IMR-90 (cell line): ENCODE measurements at regions not wholly inside any gene's neighbourhood (a gene's known extent, or its start where the extent isn't known, plus 50 kb on each side); places are given as distances from the start of the nearest gene placed in this dataset.

Experiments
- ATAC-seq: fragments of 200-7000 bp; cut with Tn5 transposase; 2 replicates; pipeline ENCODE4 v1.9.1; 2020; ENCODE audit warnings: low read depth, mild to moderate bottlenecking, moderate library complexity
- BruUV-seq: library from RNA; stranded (reverse); fragments of 400-500 nt; replicated peaks from 2 replicates; lab custom pipeline; 2021; lab: Mats Ljungman, UMichigan
- CTCF ChIA-PET: fragments of 300-600 bp; formaldehyde crosslinking; extraction: SDS; loops from one replicate; lab custom pipeline; 2021; ENCODE audit warnings: antibody characterized with exemption; lab: Yijun Ruan, JAX
- POLR2A ChIA-PET: fragments of 300-600 bp; sonication (Branson Sonifier 250); formaldehyde crosslinking; loops from one replicate; lab custom pipeline; 2022; ENCODE audit warnings: antibody characterized with exemption; ENCODE audit not compliant: unreplicated experiment; lab: Charles Lee
- DNase-seq: peaks from one replicate; pipeline ENCODE4 v3.0.0; 2013
- H2AFZ ChIP-seq: replicated peaks from 2 replicates; pipeline ENCODE3; 2013; ENCODE audit warnings: low read length, mild to moderate bottlenecking; ENCODE audit not compliant: poor library complexity
- H2AK5ac ChIP-seq: 2 replicates; pipeline ENCODE4 v1.6.1; 2013; ENCODE audit warnings: low read depth, low read length, inconsistent platforms
- H2AK9ac ChIP-seq: replicated peaks from 2 replicates; pipeline ENCODE3; 2013; ENCODE audit warnings: mild to moderate bottlenecking, low read depth, low read length, moderate library complexity; ENCODE audit not compliant: poor library complexity
- H2BK120ac ChIP-seq: 2 replicates; pipeline ENCODE4 v1.6.1; 2013; ENCODE audit warnings: low read depth, low read length, inconsistent platforms
- H2BK15ac ChIP-seq: 3 replicates; pipeline ENCODE4 v1.6.1; 2013; ENCODE audit warnings: low read depth, low read length, inconsistent platforms
- H2BK20ac ChIP-seq: 2 replicates; pipeline ENCODE4 v1.6.1; 2013; ENCODE audit warnings: low read depth, mild to moderate bottlenecking, inconsistent platforms, low read length, moderate library complexity
- H2BK5ac ChIP-seq: 2 replicates; pipeline ENCODE4 v1.6.1; 2013; ENCODE audit warnings: mild to moderate bottlenecking, low read depth, low read length, inconsistent platforms; ENCODE audit not compliant: poor library complexity, severe bottlenecking
- H3K14ac ChIP-seq: replicated peaks from 2 replicates; pipeline ENCODE4 v1.6.1; 2013; ENCODE audit warnings: low read depth, low read length, inconsistent platforms
- H3K18ac ChIP-seq: 2 replicates; pipeline ENCODE4 v1.6.1; 2013; ENCODE audit warnings: low read depth, low read length, control low read depth
- H3K23ac ChIP-seq: 2 replicates; pipeline ENCODE4 v1.6.1; 2013; ENCODE audit warnings: low read depth, low read length, inconsistent platforms
- H3K27ac ChIP-seq: 2 replicates; pipeline ENCODE4 v1.5.1; 2013; ENCODE audit warnings: mild to moderate bottlenecking, control low read depth, low read length; ENCODE audit not compliant: insufficient read depth
- H3K27me3 ChIP-seq: 2 replicates; pipeline ENCODE4 v1.6.1; 2013; ENCODE audit warnings: low read length; ENCODE audit not compliant: control insufficient read depth, insufficient read depth
- H3K36me3 ChIP-seq: 2 replicates; pipeline ENCODE4 v1.6.1; 2013; ENCODE audit warnings: low read length, mixed read lengths; ENCODE audit not compliant: control insufficient read depth, insufficient read depth
- H3K4ac ChIP-seq: 2 replicates; pipeline ENCODE4 v1.6.1; 2013; ENCODE audit warnings: low read depth, low read length, inconsistent platforms
- H3K4me1 ChIP-seq: 2 replicates; pipeline ENCODE4 v1.6.1; 2013; ENCODE audit warnings: low read length, mixed read lengths; ENCODE audit not compliant: control insufficient read depth, insufficient read depth
- H3K4me2 ChIP-seq: 2 replicates; pipeline ENCODE4 v1.6.1; 2013; ENCODE audit warnings: low read depth, mild to moderate bottlenecking, control low read depth, low read length, moderate library complexity
- H3K4me3 ChIP-seq: 2 replicates; pipeline ENCODE4 v1.5.1; 2013; ENCODE audit warnings: low read depth, mild to moderate bottlenecking, control low read depth, low read length, moderate library complexity; ENCODE audit not compliant: insufficient read depth
- H3K56ac ChIP-seq: 2 replicates; pipeline ENCODE4 v1.6.1; 2013; ENCODE audit warnings: low read length, inconsistent platforms; ENCODE audit not compliant: insufficient read depth; ENCODE audit errors: extremely low read depth
- H3K79me1 ChIP-seq, 2 experiments: 2 replicates each; pipeline ENCODE4 v1.6.1; 2013; ENCODE audit warnings: low read length in 2 of 2, inconsistent platforms in 1 of 2, low read depth in 1 of 2
- H3K9ac ChIP-seq: 2 replicates; pipeline ENCODE4 v1.6.1; 2013; ENCODE audit warnings: low read depth, low read length, control low read depth
- H3K9me1 ChIP-seq: 2 replicates; pipeline ENCODE4 v1.6.1; 2013; ENCODE audit warnings: low read length, inconsistent platforms; ENCODE audit not compliant: insufficient read depth
- H3K9me3 ChIP-seq: 2 replicates; pipeline ENCODE4 v1.6.1; 2013; ENCODE audit warnings: low read length; ENCODE audit not compliant: control insufficient read depth, insufficient read depth
- H4K20me1 ChIP-seq: 2 replicates; pipeline ENCODE4 v1.6.1; 2013; ENCODE audit warnings: low read length, inconsistent platforms; ENCODE audit not compliant: insufficient read depth
- H4K5ac ChIP-seq: 2 replicates; pipeline ENCODE4 v1.6.1; 2013; ENCODE audit warnings: mild to moderate bottlenecking, low read depth, low read length, control low read depth
- H4K8ac ChIP-seq, 2 experiments: 2 replicates each; pipeline ENCODE4 v1.6.1; 2013; ENCODE audit warnings: low read depth in 2 of 2, low read length in 2 of 2, control low read depth in 1 of 2, inconsistent platforms in 1 of 2
- H4K91ac ChIP-seq: 2 replicates; pipeline ENCODE4 v1.6.1; 2013; ENCODE audit warnings: low read depth, low read length, inconsistent platforms; ENCODE audit not compliant: insufficient read depth
- BHLHE40 ChIP-seq: fragments of 150-350 bp; IDR thresholded peaks from 2 replicates; pipeline ENCODE4 v1.6.1; 2016; ENCODE audit warnings: mild to moderate bottlenecking, low read depth, low read length
- FOS ChIP-seq: fragments of 150-350 bp; IDR thresholded peaks from 2 replicates; pipeline ENCODE4 v1.6.1; 2016; ENCODE audit warnings: low read depth, low read length
- RFX5 ChIP-seq: IDR thresholded peaks from 2 replicates; pipeline ENCODE4 v1.8.0; 2012; ENCODE audit warnings: low read depth, mild to moderate bottlenecking, low read length, moderate library complexity
- WGBS, 2 experiments: methylation state at CpG; one replicate each; pipeline versions ENCODE4 v1.1.5 to v1.1.7; 2013; ENCODE audit warnings: missing lambda C conversion rate in 2 of 2; ENCODE audit not compliant: insufficient read length in 1 of 2; ENCODE audit errors: extremely low coverage in 2 of 2; 5-methylcytosine and 5-hydroxymethylcytosine counted together
- dilution Hi-C: fragments of 300-500 bp; cut with HindIII; formaldehyde crosslinking; loops from one replicate; pipeline ENCODE4 v1.14.3; 2018; ENCODE audit warnings: low sequenced_read_pairs; ENCODE audit not compliant: unreplicated experiment
- in situ Hi-C: fragments of 300-500 bp; cut with MboI; formaldehyde crosslinking; loops from 3 replicates; pipeline ENCODE4 v1.14.3; 2019; ENCODE audit warnings: low sequenced_read_pairs, inconsistent platforms, mixed read lengths
- intact Hi-C: fragments of 100-400 bp; cut with micrococcal nuclease; formaldehyde crosslinking; loops from 2 replicates; pipeline ENCODE4 v1.10.0; 2022
- TF ChIP-seq, protein P1 (sequence below): conservative IDR thresholded peaks from 2 replicates; pipeline ENCODE4 v1.5.1; 2012; ENCODE audit warnings: mild to moderate bottlenecking, low read depth, low read length, improper control_type of control experiment
- TF ChIP-seq, protein P2 (sequence below): fragments of 150-350 bp; IDR thresholded peaks from 2 replicates; pipeline ENCODE4 v1.6.1; 2017; ENCODE audit warnings: mild to moderate bottlenecking, antibody characterized with exemption, low read length, low read depth

DNA sequence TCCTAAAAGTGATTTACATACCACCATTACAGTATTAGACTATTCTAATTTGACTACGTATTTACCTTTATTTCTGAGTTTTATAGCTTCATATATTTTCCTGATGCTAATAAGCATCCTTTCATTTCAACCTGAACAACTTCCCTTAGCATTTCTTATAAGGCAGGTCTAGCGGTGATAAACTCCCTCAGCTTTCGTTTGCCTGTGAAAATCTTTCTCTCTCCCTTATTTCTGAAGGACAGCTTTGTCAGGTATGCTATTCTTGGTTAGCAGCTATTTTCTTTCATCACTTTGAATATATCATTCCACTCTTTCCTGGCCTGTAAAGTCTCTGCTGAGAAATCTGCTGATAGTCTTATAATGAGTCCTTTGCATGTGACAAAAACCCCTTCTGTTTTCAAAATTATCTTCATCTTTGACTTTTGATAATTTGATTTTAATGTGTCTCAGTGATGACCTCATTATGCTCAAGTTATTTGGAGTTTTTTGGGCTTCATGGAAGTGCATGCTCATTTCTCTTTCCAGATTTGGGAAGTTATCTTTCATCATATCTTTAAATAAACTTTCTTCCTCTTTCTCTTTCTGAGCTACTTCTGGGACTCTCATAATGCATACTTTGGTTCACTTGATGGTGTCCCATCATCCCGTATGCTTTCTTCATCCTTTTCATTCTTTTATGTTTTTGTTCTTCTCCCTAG lies 285.4 kb upstream of the PMFBP1 start:
- H2AK5ac ChIP-seq = no peak overlapping the region
- H2BK20ac ChIP-seq = no peak overlapping the region
- no peak overlapping the region for H3K4me2 ChIP-seq
- H2BK15ac ChIP-seq = no peak overlapping the region
- H4K91ac ChIP-seq = no peak overlapping the region
- no peak overlapping the region for H3K4me3 ChIP-seq
- H3K14ac ChIP-seq = no peak overlapping the region
- H3K4ac ChIP-seq = no peak overlapping the region
- no peak overlapping the region for H2BK120ac ChIP-seq
- no peaks in the 10 kb centered on the region; the same call in 1 of the 2 replicates for H3K9me3 ChIP-seq
- H4K8ac ChIP-seq = no peak overlapping the region
- no peaks in the 10 kb centered on the region for H3K27me3 ChIP-seq
- H2BK5ac ChIP-seq = no peak overlapping the region
- ChIA-PET CTCF (no interaction called here), POLR2A (no interaction called here)
- no peak overlapping the region for H3K23ac ChIP-seq
- H3K4me1 ChIP-seq = no peaks in the 10 kb centered on the region
- no peak overlapping the region for H3K27ac ChIP-seq
- H3K18ac ChIP-seq = no peak overlapping the region
- no peak overlapping the region for H4K5ac ChIP-seq
- no peak overlapping the region for H3K9ac ChIP-seq
- no peaks in the 10 kb centered on the region for H4K20me1 ChIP-seq
- ATAC-seq (no peak), DNase-seq (no peak)
- in situ Hi-C loops (no loop called here), intact Hi-C loops (no loop called here), dilution Hi-C loops (loop anchor here (25.0 kb wide), 1 partner anchor 220 kb away; no protein-coding TSS in a partner anchor)
- H3K56ac ChIP-seq = no peak overlapping the region
- BruUV-seq = no TSS peak
- H2AFZ ChIP-seq = no peak overlapping the region
- TF ChIP-seq BHLHE40 = no peak
- TF ChIP-seq, protein P1, sequence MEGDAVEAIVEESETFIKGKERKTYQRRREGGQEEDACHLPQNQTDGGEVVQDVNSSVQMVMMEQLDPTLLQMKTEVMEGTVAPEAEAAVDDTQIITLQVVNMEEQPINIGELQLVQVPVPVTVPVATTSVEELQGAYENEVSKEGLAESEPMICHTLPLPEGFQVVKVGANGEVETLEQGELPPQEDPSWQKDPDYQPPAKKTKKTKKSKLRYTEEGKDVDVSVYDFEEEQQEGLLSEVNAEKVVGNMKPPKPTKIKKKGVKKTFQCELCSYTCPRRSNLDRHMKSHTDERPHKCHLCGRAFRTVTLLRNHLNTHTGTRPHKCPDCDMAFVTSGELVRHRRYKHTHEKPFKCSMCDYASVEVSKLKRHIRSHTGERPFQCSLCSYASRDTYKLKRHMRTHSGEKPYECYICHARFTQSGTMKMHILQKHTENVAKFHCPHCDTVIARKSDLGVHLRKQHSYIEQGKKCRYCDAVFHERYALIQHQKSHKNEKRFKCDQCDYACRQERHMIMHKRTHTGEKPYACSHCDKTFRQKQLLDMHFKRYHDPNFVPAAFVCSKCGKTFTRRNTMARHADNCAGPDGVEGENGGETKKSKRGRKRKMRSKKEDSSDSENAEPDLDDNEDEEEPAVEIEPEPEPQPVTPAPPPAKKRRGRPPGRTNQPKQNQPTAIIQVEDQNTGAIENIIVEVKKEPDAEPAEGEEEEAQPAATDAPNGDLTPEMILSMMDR = no peak
- TF ChIP-seq, protein P2, sequence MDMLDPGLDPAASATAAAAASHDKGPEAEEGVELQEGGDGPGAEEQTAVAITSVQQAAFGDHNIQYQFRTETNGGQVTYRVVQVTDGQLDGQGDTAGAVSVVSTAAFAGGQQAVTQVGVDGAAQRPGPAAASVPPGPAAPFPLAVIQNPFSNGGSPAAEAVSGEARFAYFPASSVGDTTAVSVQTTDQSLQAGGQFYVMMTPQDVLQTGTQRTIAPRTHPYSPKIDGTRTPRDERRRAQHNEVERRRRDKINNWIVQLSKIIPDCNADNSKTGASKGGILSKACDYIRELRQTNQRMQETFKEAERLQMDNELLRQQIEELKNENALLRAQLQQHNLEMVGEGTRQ = no peak
- TF ChIP-seq FOS = no peak
- TF ChIP-seq RFX5 = no peak
- no CpG with 5 or more reads among the region's 4 CpGs for WGBS, 2 experiments
- no peaks in the 10 kb centered on the region for H3K36me3 ChIP-seq
- no peaks in the 10 kb centered on the region for H3K9me1 ChIP-seq
- H3K79me1 ChIP-seq = no peaks in the 10 kb centered on the region
- H2AK9ac ChIP-seq = no peak overlapping the region
